Activated T-cell treated with anti-CD3 and anti-CD28 coated beads, Interleukin-2, amount 50 U/mL, for 4 hours (primary cell): ENCODE measurements at regions not wholly inside any gene's neighbourhood (a gene's known extent, or its start where the extent isn't known, plus 50 kb on each side); places are given as distances from the start of the nearest gene placed in this dataset.
"Not testable (repeated sequence)": the region's sequence is repeated elsewhere in the genome, so short reads cannot be mapped to it uniquely, and the experiment has no call there.

ENCODE experiments used
- ATAC-seq, 2 donors: fragments of 200-7000 bp; cut with Tn5 transposase; one replicate each; pipeline ENCODE4 v1.10.0; 2021
- DNase-seq: peaks from one replicate; pipeline ENCODE4 v3.0.0-alpha.2; 2020
- H3K27me3 Mint-ChIP-seq: one replicate; pipeline ENCODE4 v1.8.0; 2021; ENCODE audit warnings: low read depth, mixed read lengths
- H3K36me3 Mint-ChIP-seq: one replicate; pipeline ENCODE4 v1.8.0; 2022; ENCODE audit warnings: mixed read lengths; ENCODE audit not compliant: insufficient read depth
- H3K4me1 Mint-ChIP-seq: one replicate; pipeline ENCODE4 v1.8.0; 2021; ENCODE audit warnings: low read depth, mixed read lengths
- H3K4me3 Mint-ChIP-seq: one replicate; pipeline ENCODE4 v1.8.0; 2021; ENCODE audit warnings: mild to moderate bottlenecking, moderate library complexity, mixed read lengths
- H3K9me3 Mint-ChIP-seq: one replicate; pipeline ENCODE4 v1.8.0; 2021; ENCODE audit warnings: mixed read lengths

DNA sequence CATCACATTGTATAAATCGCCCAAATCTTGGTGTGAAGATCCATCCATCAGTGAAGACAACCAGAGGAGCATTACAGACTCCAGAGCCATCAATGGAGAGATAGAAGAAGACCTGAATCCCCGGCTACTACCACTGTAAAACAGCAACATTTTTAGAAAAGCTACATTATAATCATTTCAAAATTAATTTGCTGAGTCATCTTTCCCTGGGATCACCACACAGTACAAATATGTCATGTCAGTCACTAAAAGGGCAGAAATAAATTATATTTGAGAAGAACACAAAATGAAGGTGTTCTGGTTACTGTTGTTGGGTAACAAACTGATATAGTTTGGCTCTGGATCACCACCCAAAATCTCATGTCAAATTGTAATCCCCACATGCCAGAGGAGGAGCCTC lies 218.5 kb upstream of the STT3B start:
- ATAC-seq (no peak), DNase-seq (no peak)
- H3K27me3 Mint-ChIP-seq = no peaks in the 10 kb centered on the region
- H3K9me3 Mint-ChIP-seq = peaks cover 7% of the 10 kb centered on the region
- H3K36me3 Mint-ChIP-seq = no peaks in the 10 kb centered on the region
- H3K4me3 Mint-ChIP-seq = no peak overlapping the region
- H3K4me1 Mint-ChIP-seq = peaks cover 6% of the 10 kb centered on the region

DNA sequence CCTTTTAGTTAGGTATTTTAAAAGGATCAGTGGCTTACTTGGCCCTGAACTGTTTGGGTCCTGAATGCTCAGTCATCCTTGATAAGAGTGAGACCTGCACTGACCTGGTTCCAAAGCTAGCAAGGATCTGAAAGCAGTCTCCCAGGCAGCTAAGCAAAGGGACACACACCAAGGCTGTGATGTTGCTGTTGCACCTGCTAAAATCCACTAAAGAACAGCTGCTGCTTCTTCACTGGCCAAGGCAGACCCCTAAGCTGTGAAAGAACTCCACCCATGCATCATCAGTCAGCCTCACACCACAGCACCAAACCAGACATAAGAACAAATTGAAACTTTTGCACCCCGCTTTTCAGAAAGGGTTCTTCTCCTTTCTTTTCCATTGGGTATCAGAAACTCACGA lies 213.4 kb upstream of the STT3B start:
- H3K36me3 Mint-ChIP-seq = no peaks in the 10 kb centered on the region
- ATAC-seq = no peak
- no peaks in the 10 kb centered on the region for H3K27me3 Mint-ChIP-seq
- DNase-seq = no peak
- H3K9me3 Mint-ChIP-seq = peaks cover 7% of the 10 kb centered on the region
- no peaks in the 10 kb centered on the region for H3K4me1 Mint-ChIP-seq
- no peak overlapping the region for H3K4me3 Mint-ChIP-seq

GRCh38 chr3:31321620-31322019 lies 211.1 kb upstream of the STT3B start:
- no peaks in the 10 kb centered on the region for H3K36me3 Mint-ChIP-seq
- H3K27me3 Mint-ChIP-seq = no peaks in the 10 kb centered on the region
- no peak for ATAC-seq
- DNase-seq = no peak
- H3K4me1 Mint-ChIP-seq = no peaks in the 10 kb centered on the region
- peaks cover 2% of the 10 kb centered on the region for H3K9me3 Mint-ChIP-seq
- no peak overlapping the region for H3K4me3 Mint-ChIP-seq

- Mint-ChIP-seq H3K36me3 (no peaks in the 10 kb centered on the region), H3K4me3 (no peak overlapping the region), H3K27me3 (no peaks in the 10 kb centered on the region), H3K9me3 (peaks cover under 1% of the 10 kb centered on the region), H3K4me1 (no peaks in the 10 kb centered on the region)
- DNase-seq (no peak), ATAC-seq (no peak)
Observed at GRCh38 chr3:31322460-31322859, 210.3 kb upstream of the STT3B start.

- H3K27me3 Mint-ChIP-seq, H3K9me3 Mint-ChIP-seq, H3K4me1 Mint-ChIP-seq, H3K4me3 Mint-ChIP-seq, H3K36me3 Mint-ChIP-seq, ATAC-seq, DNase-seq: not testable (repeated sequence)
Observed at GRCh38 chr3:31327826-31328357, 204.8 kb upstream of the STT3B start.

DNA sequence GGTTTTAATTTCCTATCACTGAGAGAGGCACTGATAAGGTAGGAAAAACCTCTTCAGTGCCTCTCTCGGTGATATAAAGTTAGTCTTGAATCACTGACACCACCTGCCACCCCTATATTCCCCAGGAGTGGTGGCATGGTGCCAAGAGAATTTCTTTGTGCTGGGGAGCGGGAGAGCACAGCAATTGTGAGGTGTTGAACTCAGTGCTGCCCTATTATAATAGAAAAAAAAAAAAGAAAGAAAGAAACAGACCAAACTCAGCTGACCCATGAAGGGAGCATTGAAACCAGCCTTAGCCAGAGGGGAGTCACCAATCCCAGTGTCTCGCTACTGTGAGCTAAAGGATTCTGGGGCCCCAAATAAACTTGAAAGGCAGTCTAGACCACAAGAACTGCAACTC lies 201.4 kb upstream of the STT3B start:
- Mint-ChIP-seq H3K36me3 (peaks cover 2% of the 10 kb centered on the region), H3K27me3 (no peaks in the 10 kb centered on the region), H3K4me3 (no peak overlapping the region), H3K9me3 (peaks cover 20% of the 10 kb centered on the region), H3K4me1 (no peaks in the 10 kb centered on the region)
- no peak for DNase-seq
- ATAC-seq = no peak

DNA sequence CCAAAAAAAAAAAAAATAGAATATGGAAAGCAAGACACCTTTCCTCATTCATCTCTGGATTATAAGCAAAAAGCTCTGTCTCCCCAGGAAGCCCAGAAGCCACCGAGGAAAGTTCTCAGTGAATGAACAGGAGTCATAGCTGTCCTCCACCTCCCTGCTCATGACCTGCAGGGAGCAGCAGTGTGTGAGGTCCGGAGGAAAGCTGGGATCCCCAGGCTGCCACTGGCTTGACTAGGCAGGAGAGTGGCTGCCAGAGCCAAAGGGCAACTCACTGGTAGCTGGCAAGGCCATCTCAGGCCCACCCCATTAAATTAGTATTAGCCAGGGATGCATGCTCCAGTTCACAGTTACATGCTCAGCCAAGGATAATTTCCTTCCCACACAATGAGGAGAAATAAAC lies 191.6 kb upstream of the STT3B start:
- no peak for DNase-seq
- Mint-ChIP-seq H3K4me3 (no peak overlapping the region), H3K4me1 (no peaks in the 10 kb centered on the region), H3K27me3 (no peaks in the 10 kb centered on the region), H3K36me3 (no peaks in the 10 kb centered on the region), H3K9me3 (peaks cover 18% of the 10 kb centered on the region)
- ATAC-seq = no peak

DNA sequence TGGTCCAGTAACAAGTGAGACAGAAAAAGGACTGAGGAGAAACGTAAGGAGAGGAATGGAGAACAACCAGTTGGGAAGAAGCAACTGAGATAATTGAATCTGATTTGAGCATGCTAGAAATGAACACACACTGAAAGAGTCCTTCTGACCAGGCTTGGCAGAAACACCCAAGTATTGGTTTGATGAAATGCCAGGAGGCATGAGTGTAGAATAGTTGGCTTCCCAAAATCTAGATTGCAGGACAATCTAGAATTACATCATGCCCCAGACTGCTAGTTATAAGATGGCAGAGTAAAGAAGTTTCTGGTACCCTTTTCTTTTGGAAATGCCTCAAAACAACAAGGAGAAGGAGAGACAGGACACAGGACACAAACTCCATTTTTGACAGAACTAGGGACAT lies 189.7 kb upstream of the STT3B start:
- Mint-ChIP-seq H3K27me3 (no peaks in the 10 kb centered on the region), H3K9me3 (peaks cover 14% of the 10 kb centered on the region), H3K36me3 (no peaks in the 10 kb centered on the region), H3K4me1 (no peaks in the 10 kb centered on the region), H3K4me3 (no peak overlapping the region)
- no peak for ATAC-seq
- DNase-seq = no peak

GRCh38 chr3:31345581-31345980 lies 187.1 kb upstream of the STT3B start:
- no peaks in the 10 kb centered on the region for H3K27me3 Mint-ChIP-seq
- no peaks in the 10 kb centered on the region for H3K36me3 Mint-ChIP-seq
- H3K4me1 Mint-ChIP-seq = no peaks in the 10 kb centered on the region
- no peak overlapping the region for H3K4me3 Mint-ChIP-seq
- no peak for DNase-seq
- H3K9me3 Mint-ChIP-seq = peaks cover 14% of the 10 kb centered on the region
- ATAC-seq = no peak

- no peaks in the 10 kb centered on the region for H3K36me3 Mint-ChIP-seq
- H3K27me3 Mint-ChIP-seq = no peaks in the 10 kb centered on the region
- DNase-seq = no peak
- no peak for ATAC-seq
- H3K4me1 Mint-ChIP-seq = no peaks in the 10 kb centered on the region
- H3K9me3 Mint-ChIP-seq = peaks cover 14% of the 10 kb centered on the region
- no peak overlapping the region for H3K4me3 Mint-ChIP-seq
Observed at GRCh38 chr3:31346542-31346979, 186.2 kb upstream of the STT3B start.

GRCh38 chr3:31349001-31349748 lies 183.6 kb upstream of the STT3B start:
- Mint-ChIP-seq H3K36me3 (no peaks in the 10 kb centered on the region), H3K27me3 (no peaks in the 10 kb centered on the region), H3K4me3 (no peak overlapping the region), H3K9me3 (peaks cover 13% of the 10 kb centered on the region), H3K4me1 (no peaks in the 10 kb centered on the region)
- ATAC-seq (no peak), DNase-seq (no peak)

- no peak for ATAC-seq
- no peaks in the 10 kb centered on the region for H3K4me1 Mint-ChIP-seq
- no peak overlapping the region for H3K4me3 Mint-ChIP-seq
- no peak for DNase-seq
- H3K9me3 Mint-ChIP-seq = peaks cover 8% of the 10 kb centered on the region
- no peaks in the 10 kb centered on the region for H3K27me3 Mint-ChIP-seq
- H3K36me3 Mint-ChIP-seq = no peaks in the 10 kb centered on the region
Observed at GRCh38 chr3:31350307-31350706, 182.4 kb upstream of the STT3B start.

- Mint-ChIP-seq H3K9me3 (peaks cover 8% of the 10 kb centered on the region), H3K36me3 (no peaks in the 10 kb centered on the region), H3K4me1 (peaks cover 8% of the 10 kb centered on the region), H3K27me3 (no peaks in the 10 kb centered on the region), H3K4me3 (no peak overlapping the region)
- no peak for ATAC-seq
- no peak for DNase-seq
Observed at GRCh38 chr3:31352331-31352730, 180.4 kb upstream of the STT3B start.

- Mint-ChIP-seq H3K4me3 (no peak overlapping the region), H3K4me1 (peaks cover 16% of the 10 kb centered on the region), H3K36me3 (no peaks in the 10 kb centered on the region), H3K27me3 (no peaks in the 10 kb centered on the region), H3K9me3 (peaks cover 8% of the 10 kb centered on the region)
- no peak for DNase-seq
- ATAC-seq = no peak
Observed at GRCh38 chr3:31353166-31353565, 179.6 kb upstream of the STT3B start.

DNA sequence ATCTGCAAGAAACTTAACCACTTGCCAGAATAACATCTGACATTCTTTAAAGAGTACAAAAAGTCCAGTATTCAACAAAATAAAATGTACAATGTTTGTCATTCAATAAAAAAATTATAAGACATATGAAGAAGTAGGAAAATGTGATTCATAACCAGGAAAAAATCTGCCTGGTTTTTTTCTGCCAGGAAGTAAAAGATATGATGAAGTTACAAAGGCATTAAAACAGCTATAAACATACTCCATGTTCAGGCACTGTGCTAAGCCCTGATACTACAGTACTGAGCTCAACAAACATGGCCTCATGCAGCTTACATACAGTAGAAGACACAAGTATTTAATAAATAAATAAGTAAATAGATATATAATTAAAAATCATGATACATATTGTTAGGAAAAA lies 178.4 kb upstream of the STT3B start:
- no peak for DNase-seq
- Mint-ChIP-seq H3K27me3 (no peaks in the 10 kb centered on the region), H3K4me3 (no peak overlapping the region), H3K4me1 (peaks cover 19% of the 10 kb centered on the region), H3K9me3 (peaks cover 8% of the 10 kb centered on the region), H3K36me3 (no peaks in the 10 kb centered on the region)
- ATAC-seq = no peak
